GM18520 (cell line): ENCODE measurements at regions not wholly inside any gene's neighbourhood (a gene's known extent, or its start where the extent isn't known, plus 50 kb on each side); places are given as distances from the start of the nearest gene placed in this dataset.
"Not testable (repeated sequence)": the region's sequence is repeated elsewhere in the genome, so short reads cannot be mapped to it uniquely, and the experiment has no call there.

Experiments
- ATAC-seq: cut with Tn5 transposase; IDR thresholded peaks from one replicate; pipeline ENCODE4 v1.9.1; 2021; ENCODE audit not compliant: unreplicated experiment

- ATAC-seq, result no peak
Measured at GRCh38 chr6:69489970-69490369, 306.8 kb downstream of the LMBRD1 start.

GRCh38 chr6:69487688-69488087, 309.1 kb downstream of the LMBRD1 start:
- ATAC-seq, result no peak

GRCh38 chr6:69466979-69467570, 329.7 kb downstream of the LMBRD1 start:
- no peak for ATAC-seq

GRCh38 chr6:69465866-69466265, 330.9 kb downstream of the LMBRD1 start:
- ATAC-seq, result no peak

GRCh38 chr6:69456086-69456485, 340.7 kb downstream of the LMBRD1 start:
- ATAC-seq, result no peak

- not testable (repeated sequence) for ATAC-seq
Measured at GRCh38 chr6:69454619-69455018, 342.2 kb downstream of the LMBRD1 start.

GRCh38 chr6:69450493-69450892, 346.3 kb downstream of the LMBRD1 start:
- ATAC-seq, result not testable (repeated sequence)

GRCh38 chr6:69449887-69450286, 346.9 kb downstream of the LMBRD1 start:
- no peak for ATAC-seq
